Ovary (tissue), 7 donors: ENCODE measurements at regions not wholly inside any gene's neighbourhood (a gene's known extent, or its start where the extent isn't known, plus 50 kb on each side); places are given as distances from the start of the nearest gene placed in this dataset.

ENCODE experiments used
- DNase-seq, 5 donors: peaks; one replicate each; pipeline ENCODE4 v3.0.0-alpha.2; 2019 to 2020
- H3K27ac ChIP-seq, 2 donors: fragments of 200-600 bp; one replicate each; pipeline versions ENCODE4 v1.5.1 to v1.8.0; 2019 to 2022
- H3K27me3 ChIP-seq: fragments of 200-600 bp; one replicate; pipeline ENCODE4 v1.8.0; 2022
- H3K36me3 ChIP-seq: fragments of 200-600 bp; sonication (generic); one replicate; pipeline ENCODE4 v1.5.1; 2019
- H3K4me1 ChIP-seq: one replicate; pipeline ENCODE4 v1.8.1; 2013; ENCODE audit warnings: mild to moderate bottlenecking, moderate library complexity; ENCODE audit not compliant: insufficient read depth
- H3K4me3 ChIP-seq: fragments of 200-600 bp; sonication (generic); one replicate; pipeline ENCODE4 v1.5.1; 2017
- H3K9me3 ChIP-seq, 2 donors: fragments of 200-600 bp in 1 of 2; sonication (generic) in 1 of 2; one replicate each; pipeline versions ENCODE4 v1.5.1 to v1.8.1; 2013 to 2019; ENCODE audit warnings: mild to moderate bottlenecking in 1 of 2, moderate library complexity in 1 of 2
- CTCF ChIP-seq, 3 donors: fragments of 450-650 bp in 2 of 3; fragments of 200-600 bp in 1 of 3; IDR thresholded peaks; one replicate each; pipeline versions ENCODE4 v1.5.1 to v1.8.0; 2016 to 2022; ENCODE audit warnings: antibody characterized with exemption in 3 of 3, mild to moderate bottlenecking in 1 of 3
- EP300 ChIP-seq: sonication (generic); formaldehyde crosslinking; IDR thresholded peaks from one replicate; pipeline ENCODE4 v1.6.1; 2017; ENCODE audit warnings: antibody characterized with exemption
- POLR2A ChIP-seq: fragments of 450-650 bp; IDR thresholded peaks from one replicate; pipeline ENCODE4 v1.6.1; 2017; ENCODE audit warnings: antibody characterized with exemption, mild to moderate bottlenecking, moderate library complexity
- WGBS, 3 donors: extraction: QIAGEN DNeasy Blood & Tissue Kit in 1 of 3; methylation state at CpG; one replicate each; pipeline versions ENCODE4 v1.1.5 to v1.1.7; 2013 to 2017; 5-methylcytosine and 5-hydroxymethylcytosine counted together
- intact Hi-C, 4 donors: fragments of 100-400 bp; cut with DNase I; formaldehyde crosslinking; loops; one replicate each; pipeline versions ENCODE4 v1.11.0 to v1.15.1; 2022 to 2023
- donor health status: DM: no; HTN: no; CAD: no; lungs with moderate emphysema.
- donor health status: DM: no; HTN: no; CAD: no.
- donor health status: Bipolar disorder and iron deficiency.
- donor health status: DM: no; HTN: no; CAD: no.
- donor health status: DM: yes; HTN: yes; CAD: no.

- Histone ChIP-seq H3K36me3 (no peaks in the 10 kb centered on the region), H3K4me1 (no peaks in the 10 kb centered on the region), H3K4me3 (no peak overlapping the region), H3K9me3 (no peaks in the 10 kb centered on the region), H3K27me3 (no peaks in the 10 kb centered on the region), H3K27ac (no peak overlapping the region)
- no peak for DNase-seq
- 75 to 80% (median 77%) methylated on average over 3 of the region's 3 CpGs for WGBS, 3 donors
- TF ChIP-seq EP300 (no peak), CTCF (IDR thresholded peaks at IDR 0.05) (no peak), POLR2A (no peak)
- intact Hi-C loops: no loop called here
These were observed 770.3 kb upstream of the ADGRL2 start for GRCh38 chr1:81030441-81030840.

GRCh38 chr1:81029266-81029665, 771.5 kb upstream of the ADGRL2 start:
- no peaks in the 10 kb centered on the region for H3K4me1 ChIP-seq
- WGBS, 3 donors: 94 to 98% (median 97%) methylated on average over 1 of the region's 1 CpG
- no peak overlapping the region for H3K27ac ChIP-seq
- H3K27me3 ChIP-seq: no peaks in the 10 kb centered on the region
- TF ChIP-seq CTCF (IDR thresholded peaks at IDR 0.05) (no peak), POLR2A (no peak), EP300 (no peak)
- H3K9me3 ChIP-seq: no peaks in the 10 kb centered on the region
- no peaks in the 10 kb centered on the region for H3K36me3 ChIP-seq
- DNase-seq: no peak
- intact Hi-C loops: no loop called here
- H3K4me3 ChIP-seq: no peak overlapping the region

GRCh38 chr1:81023187-81023724, 777.5 kb upstream of the ADGRL2 start:
- intact Hi-C loops: no loop called here
- no peaks in the 10 kb centered on the region for H3K27me3 ChIP-seq
- no peaks in the 10 kb centered on the region for H3K36me3 ChIP-seq
- no peak overlapping the region for H3K27ac ChIP-seq
- H3K4me3 ChIP-seq: no peak overlapping the region
- no peaks in the 10 kb centered on the region for H3K9me3 ChIP-seq
- 92 to 96% (median 95%) methylated on average over 5 of the region's 5 CpGs for WGBS, 3 donors
- TF ChIP-seq EP300: no peak
- TF ChIP-seq POLR2A: no peak
- TF ChIP-seq CTCF (IDR thresholded peaks at IDR 0.05): no peak
- DNase-seq: no peak
- H3K4me1 ChIP-seq: no peaks in the 10 kb centered on the region

GRCh38 chr1:81021134-81021533, 779.6 kb upstream of the ADGRL2 start:
- intact Hi-C loops: no loop called here
- DNase-seq: no peak
- no peak overlapping the region for H3K27ac ChIP-seq
- 64 to 73% (median 69%) methylated on average over 1 of the region's 1 CpG for WGBS, 3 donors
- H3K9me3 ChIP-seq: no peaks in the 10 kb centered on the region
- TF ChIP-seq EP300: no peak
- TF ChIP-seq CTCF (IDR thresholded peaks at IDR 0.05): no peak
- TF ChIP-seq POLR2A: no peak
- no peaks in the 10 kb centered on the region for H3K36me3 ChIP-seq
- no peaks in the 10 kb centered on the region for H3K27me3 ChIP-seq
- no peak overlapping the region for H3K4me3 ChIP-seq
- H3K4me1 ChIP-seq: no peaks in the 10 kb centered on the region

- no peak for DNase-seq
- intact Hi-C loops: no loop called here
- no peak overlapping the region for H3K4me3 ChIP-seq
- H3K9me3 ChIP-seq: no peaks in the 10 kb centered on the region
- TF ChIP-seq EP300 (no peak), CTCF (IDR thresholded peaks at IDR 0.05) (no peak), POLR2A (no peak)
- no peaks in the 10 kb centered on the region for H3K36me3 ChIP-seq
- no peaks in the 10 kb centered on the region for H3K4me1 ChIP-seq
- no peak overlapping the region for H3K27ac ChIP-seq
- no peaks in the 10 kb centered on the region for H3K27me3 ChIP-seq
- WGBS, 3 donors: 92 to 95% (median 94%) methylated on average over 1 of the region's 1 CpG
These were observed 780.2 kb upstream of the ADGRL2 start for GRCh38 chr1:81020506-81020905.
